Naive thymus-derived CD8-positive, alpha-beta T cell (primary cell): ENCODE measurements at regions not wholly inside any gene's neighbourhood (a gene's known extent, or its start where the extent isn't known, plus 50 kb on each side); places are given as distances from the start of the nearest gene placed in this dataset.
"Not testable (repeated sequence)": the region's sequence is repeated elsewhere in the genome, so short reads cannot be mapped to it uniquely, and the experiment has no call there.

Experiments used
- ATAC-seq, 2 donors: fragments of 150-1000 bp; cut with Tn5 transposase in 1 of 2; sonication (Bioruptor Pico), chemical (Tn5 transposase) in 1 of 2; 1 replicate in 1 of 2; 2 replicates in 1 of 2; pipeline ENCODE4 v1.10.0; 2021; ENCODE audit warnings: mild to moderate bottlenecking in 2 of 2, moderate library complexity in 2 of 2
- POLR2A ChIA-PET: fragments of 350-600 bp; sonication (Branson Sonifier 250); formaldehyde crosslinking; loops from one replicate; lab custom pipeline; 2021; ENCODE audit warnings: antibody characterized with exemption; lab: Charles Lee
- DNase-seq, 10 donors: peaks; one replicate each; pipeline versions ENCODE4 v3.0.0 to v3.0.0-alpha.2; 2020 to 2022
- H3K27ac Mint-ChIP-seq, 10 donors: one replicate each; pipeline ENCODE4 v1.8.0; 2020 to 2022; ENCODE audit warnings: mild to moderate bottlenecking in 10 of 10, mixed read lengths in 10 of 10, moderate library complexity in 4 of 10, inconsistent platforms in 1 of 10
- H3K27me3 Mint-ChIP-seq, 5 donors: one replicate each; pipeline ENCODE4 v1.8.0; 2021 to 2022; ENCODE audit warnings: mixed read lengths in 5 of 5
- H3K36me3 Mint-ChIP-seq, 3 donors: one replicate each; pipeline ENCODE4 v1.8.0; 2020 to 2022; ENCODE audit warnings: mixed read lengths in 3 of 3, mild to moderate bottlenecking in 2 of 3, inconsistent platforms in 1 of 3
- H3K4me1 Mint-ChIP-seq, 4 donors: one replicate each; pipeline ENCODE4 v1.8.0; 2021 to 2022; ENCODE audit warnings: mixed read lengths in 4 of 4
- H3K4me3 Mint-ChIP-seq, 10 donors: one replicate each; pipeline ENCODE4 v1.8.0; 2020 to 2022; ENCODE audit warnings: mild to moderate bottlenecking in 10 of 10, mixed read lengths in 10 of 10, moderate library complexity in 6 of 10, inconsistent platforms in 1 of 10
- H3K9me3 Mint-ChIP-seq, 9 donors: one replicate each; pipeline ENCODE4 v1.8.0; 2020 to 2022; ENCODE audit warnings: mixed read lengths in 9 of 9, mild to moderate bottlenecking in 3 of 9, inconsistent platforms in 1 of 9, moderate library complexity in 1 of 9

DNA sequence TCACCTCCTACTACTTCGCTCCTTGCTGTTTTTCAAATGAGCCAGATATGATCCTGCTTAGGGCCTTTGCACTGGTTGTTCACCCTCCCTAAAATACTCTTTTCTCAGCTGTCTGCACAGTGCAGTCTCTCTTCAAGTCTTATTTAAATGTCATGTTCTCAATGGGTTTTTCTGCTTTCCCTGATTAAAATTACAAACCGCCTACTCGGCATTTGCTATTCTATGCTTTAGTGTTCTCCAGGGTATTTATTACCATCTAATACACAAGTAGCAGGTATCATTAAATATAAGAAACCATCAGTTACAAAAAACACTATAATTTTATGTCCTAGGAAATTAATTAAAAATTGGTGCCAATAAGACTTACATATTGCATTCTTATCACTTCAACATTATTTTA lies 108.0 kb upstream of the TMTC1 start:
- Mint-ChIP-seq H3K27ac (no peak overlapping the region), H3K9me3 (peaks cover 0 to 13% (median 3%) of the 10 kb centered on the region in 9 donors), H3K4me1 (no peaks in the 10 kb centered on the region), H3K27me3 (peaks cover 0 to 8% (median 0%) of the 10 kb centered on the region in 5 donors), H3K4me3 (no peak overlapping the region), H3K36me3 (no peaks in the 10 kb centered on the region)
- ATAC-seq = no peak
- POLR2A ChIA-PET = no interaction called here
- DNase-seq = no peak

DNA sequence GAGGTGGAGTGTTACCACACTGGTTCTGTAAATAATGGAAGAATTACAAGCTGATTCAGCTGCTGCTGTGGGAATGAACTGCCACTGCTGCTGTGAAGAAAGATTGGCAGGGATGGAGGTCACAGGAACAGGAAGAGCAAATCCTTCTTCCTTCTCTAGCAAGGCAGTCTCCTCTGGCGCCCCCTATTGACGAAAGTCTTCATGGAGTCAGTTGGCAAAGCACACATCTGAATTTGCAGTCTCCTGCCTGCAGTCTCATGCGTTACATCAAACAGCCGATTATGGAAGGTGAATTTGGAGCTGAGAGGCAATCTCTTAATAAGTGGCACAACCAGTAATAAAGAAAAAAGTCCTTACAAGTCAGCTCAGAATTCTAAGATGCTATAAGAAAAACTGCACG lies 106.0 kb upstream of the TMTC1 start:
- Mint-ChIP-seq H3K27me3 (peaks cover 0 to 1% (median 0%) of the 10 kb centered on the region in 5 donors), H3K36me3 (no peaks in the 10 kb centered on the region), H3K9me3 (peaks cover 0 to 17% (median 8%) of the 10 kb centered on the region in 9 donors), H3K27ac (no peak overlapping the region), H3K4me3 (no peak overlapping the region), H3K4me1 (no peaks in the 10 kb centered on the region)
- DNase-seq (no peak), ATAC-seq (no peak)
- POLR2A ChIA-PET = no interaction called here

DNA sequence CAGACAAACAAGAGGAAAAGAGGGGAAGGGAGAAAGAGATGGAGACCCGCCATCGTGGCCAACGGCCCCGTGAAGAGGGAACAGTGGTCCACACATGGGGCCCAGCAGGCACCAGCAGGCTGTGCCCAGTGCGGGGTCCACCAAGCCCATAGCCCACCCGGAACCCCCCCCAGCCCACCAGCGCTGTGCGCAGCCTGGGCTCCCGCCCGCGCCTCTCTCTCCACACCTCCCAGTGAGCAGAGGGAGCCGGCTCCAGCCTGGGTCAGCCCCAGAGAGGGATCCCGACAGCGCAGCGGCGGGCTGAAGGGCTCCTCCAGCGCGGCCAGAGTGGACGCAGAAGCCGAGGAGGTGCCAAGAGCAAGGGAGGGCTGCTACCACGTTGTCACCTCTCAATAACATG lies 105.0 kb upstream of the TMTC1 start:
- POLR2A ChIA-PET = no interaction called here
- Mint-ChIP-seq H3K27ac (no peak overlapping the region), H3K27me3 (peaks cover 0 to 3% (median 0%) of the 10 kb centered on the region in 5 donors), H3K4me3 (no peak overlapping the region), H3K36me3 (no peaks in the 10 kb centered on the region), H3K9me3 (peaks cover 0 to 19% (median 12%) of the 10 kb centered on the region in 9 donors), H3K4me1 (no peaks in the 10 kb centered on the region)
- no peak for ATAC-seq
- no peak for DNase-seq

DNA sequence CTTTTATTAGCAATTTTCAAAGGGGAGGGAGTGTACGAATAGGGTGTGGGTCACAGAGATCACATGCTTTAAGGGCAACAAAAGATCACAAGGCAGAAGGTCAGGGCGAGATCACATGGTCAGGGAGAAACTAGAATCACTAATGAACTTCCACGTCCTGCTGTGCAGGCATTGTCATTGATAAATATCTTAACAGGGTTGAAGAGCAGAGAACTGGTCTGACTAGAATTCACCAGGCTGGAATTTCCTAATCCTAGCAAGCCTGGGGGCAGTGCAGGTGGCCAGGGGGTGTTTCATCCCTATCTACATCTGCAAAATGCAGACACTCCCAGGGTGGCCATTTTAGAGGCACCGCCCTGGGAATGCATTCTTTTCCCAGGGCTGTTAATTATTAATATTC lies 101.2 kb upstream of the TMTC1 start:
- H3K27ac Mint-ChIP-seq, H3K36me3 Mint-ChIP-seq, H3K4me1 Mint-ChIP-seq, H3K4me3 Mint-ChIP-seq, ATAC-seq, POLR2A ChIA-PET, H3K27me3 Mint-ChIP-seq, DNase-seq: not testable (repeated sequence)
- peaks cover 0 to 21% (median 9%) of the 10 kb centered on the region in 9 donors for H3K9me3 Mint-ChIP-seq

DNA sequence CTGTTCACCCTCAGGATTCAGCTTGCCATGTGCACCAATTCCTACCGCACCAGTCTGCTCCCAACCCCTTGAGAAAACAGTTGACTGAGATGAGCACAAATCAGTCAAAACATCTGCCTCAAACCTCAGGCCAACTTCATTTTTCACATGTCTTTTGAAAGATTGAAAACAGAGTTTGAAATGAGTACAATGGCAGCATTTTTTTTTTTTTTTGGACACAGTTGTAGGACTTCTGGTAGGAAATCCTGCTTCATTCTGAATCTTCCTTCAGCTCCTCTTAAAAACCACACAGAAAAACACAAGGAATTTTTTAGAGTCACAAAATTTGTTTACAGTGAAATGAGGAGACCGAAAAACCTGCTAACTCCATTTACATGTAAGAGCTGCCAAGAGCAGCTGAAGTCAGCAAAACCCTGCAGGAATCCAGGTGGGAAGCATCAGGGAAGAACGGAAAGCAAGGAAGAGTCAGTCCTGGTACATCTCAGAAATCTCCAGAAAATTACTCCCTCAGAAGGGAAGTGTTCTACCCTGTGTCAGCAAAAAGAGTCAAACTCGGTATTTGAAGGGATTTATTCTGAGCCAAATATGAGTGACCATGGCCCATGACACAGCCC lies 100.3 kb upstream of the TMTC1 start:
- Mint-ChIP-seq H3K4me1 (no peaks in the 10 kb centered on the region), H3K27ac (no peak overlapping the region), H3K4me3 (no peak overlapping the region), H3K36me3 (no peaks in the 10 kb centered on the region), H3K9me3 (peaks cover 0 to 21% (median 9%) of the 10 kb centered on the region in 9 donors), H3K27me3 (peaks cover 0 to 3% (median 0%) of the 10 kb centered on the region in 5 donors)
- POLR2A ChIA-PET = no interaction called here
- DNase-seq (no peak), ATAC-seq (no peak)

DNA sequence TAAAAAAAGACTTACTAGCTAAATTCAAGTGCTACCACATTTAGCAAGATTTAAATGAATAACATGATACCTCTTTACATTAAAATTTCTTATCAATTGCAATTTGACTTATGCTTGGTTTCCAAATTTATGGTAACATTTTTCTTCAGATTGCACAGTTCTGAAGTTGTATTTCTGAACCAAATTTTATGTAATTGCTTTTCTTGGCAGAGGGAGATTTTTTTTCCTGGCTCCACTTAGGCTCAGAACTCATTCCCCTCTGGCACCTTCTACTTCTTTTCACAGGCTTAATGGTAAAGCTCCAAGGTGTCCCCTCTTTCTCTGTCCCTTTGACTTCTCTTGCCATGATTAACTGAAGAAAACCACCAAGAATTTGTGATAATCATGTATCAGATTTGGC lies 99.8 kb upstream of the TMTC1 start:
- H3K9me3 Mint-ChIP-seq = peaks cover under 1 to 21% (median 9%) of the 10 kb centered on the region in 9 donors
- POLR2A ChIA-PET = no interaction called here
- no peak overlapping the region for H3K27ac Mint-ChIP-seq
- DNase-seq (no peak), ATAC-seq (no peak)
- H3K36me3 Mint-ChIP-seq = no peaks in the 10 kb centered on the region
- H3K4me1 Mint-ChIP-seq = no peaks in the 10 kb centered on the region
- H3K4me3 Mint-ChIP-seq = no peak overlapping the region
- H3K27me3 Mint-ChIP-seq = peaks cover 0 to 3% (median 0%) of the 10 kb centered on the region in 5 donors

DNA sequence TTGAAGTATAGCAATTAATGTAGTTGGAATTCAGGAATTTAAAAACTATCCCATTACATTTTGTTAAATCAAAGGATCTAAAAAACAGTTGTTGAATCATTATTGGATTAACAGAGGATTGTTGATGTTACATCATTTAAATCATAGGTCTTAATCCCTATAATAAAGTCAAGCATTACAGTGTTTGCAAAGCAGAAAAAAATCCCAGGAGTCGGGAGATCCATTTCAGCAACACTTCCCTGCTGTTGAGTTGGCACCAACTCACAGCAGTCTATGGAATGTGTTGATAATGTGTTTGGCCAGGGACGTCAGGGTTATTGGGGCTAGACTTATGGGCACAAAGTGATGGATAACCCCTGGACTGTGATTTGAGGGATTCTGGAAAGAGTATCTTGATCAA lies 99.1 kb upstream of the TMTC1 start:
- DNase-seq (no peak), ATAC-seq (no peak)
- peaks cover 5 to 24% (median 10%) of the 10 kb centered on the region in 9 donors for H3K9me3 Mint-ChIP-seq
- H3K27ac Mint-ChIP-seq = no peak overlapping the region
- H3K27me3 Mint-ChIP-seq = peaks cover 0 to 3% (median 0%) of the 10 kb centered on the region in 5 donors
- H3K36me3 Mint-ChIP-seq = no peaks in the 10 kb centered on the region
- no peak overlapping the region for H3K4me3 Mint-ChIP-seq
- POLR2A ChIA-PET = no interaction called here
- H3K4me1 Mint-ChIP-seq = no peaks in the 10 kb centered on the region

DNA sequence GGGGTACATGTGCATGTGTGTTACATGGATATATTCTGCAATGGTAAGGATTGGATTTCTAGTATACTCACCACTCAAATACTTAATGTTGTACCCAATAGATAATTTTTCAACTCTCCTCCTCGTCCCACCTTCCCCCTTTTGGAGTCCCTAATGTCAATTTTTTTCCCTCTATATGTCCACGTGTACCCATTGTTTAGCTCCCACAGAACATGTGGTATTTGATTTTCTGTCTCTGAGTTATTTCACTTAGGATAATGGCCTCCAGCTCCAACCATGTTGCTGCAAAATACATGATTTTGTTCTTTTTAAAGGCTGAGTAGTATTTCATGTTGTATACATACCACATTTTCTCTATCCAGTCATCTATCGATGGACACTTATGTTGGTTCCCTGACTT lies 97.2 kb upstream of the TMTC1 start:
- DNase-seq (no peak), ATAC-seq (no peak)
- H3K27me3 Mint-ChIP-seq = peaks cover 0 to 3% (median 0%) of the 10 kb centered on the region in 5 donors
- H3K4me3 Mint-ChIP-seq = no peak overlapping the region
- POLR2A ChIA-PET = no interaction called here
- H3K9me3 Mint-ChIP-seq = peaks cover 4 to 34% (median 15%) of the 10 kb centered on the region in 9 donors
- H3K36me3 Mint-ChIP-seq = no peaks in the 10 kb centered on the region
- H3K27ac Mint-ChIP-seq = no peak overlapping the region
- no peaks in the 10 kb centered on the region for H3K4me1 Mint-ChIP-seq

DNA sequence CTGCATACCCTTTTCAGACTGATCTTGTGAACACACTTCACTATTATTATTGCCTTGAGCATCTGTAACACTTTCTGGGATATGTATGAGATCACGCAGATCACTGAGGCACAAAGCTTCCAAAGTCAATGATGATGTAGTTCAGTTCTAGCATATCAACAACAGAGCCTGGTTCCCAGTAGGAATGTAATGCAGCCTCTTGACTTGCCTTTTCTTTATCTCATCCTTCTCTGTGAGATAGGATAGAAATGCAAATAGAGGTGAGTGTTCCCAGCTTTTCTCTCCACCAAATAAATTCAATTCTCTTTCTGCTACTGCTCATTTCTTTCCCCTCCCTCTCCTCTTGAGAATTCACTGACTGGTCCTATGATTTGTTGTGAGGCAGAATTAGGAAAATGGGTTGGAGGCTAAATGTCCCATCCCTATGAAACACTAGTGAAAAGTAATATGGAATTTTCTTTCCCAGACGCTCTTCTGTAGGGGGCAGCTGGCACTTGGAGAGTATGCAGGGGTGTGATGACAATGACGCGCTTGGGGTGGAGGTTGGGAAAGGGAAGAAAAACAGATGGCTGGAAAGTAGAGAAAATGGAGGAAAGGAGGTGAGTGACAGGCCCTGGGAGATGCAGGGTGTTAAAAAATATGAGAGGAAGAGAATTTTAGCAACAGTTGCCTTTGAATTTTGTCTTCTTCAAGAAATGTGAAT lies 96.0 kb upstream of the TMTC1 start:
- POLR2A ChIA-PET = no interaction called here
- Mint-ChIP-seq H3K4me3 (no peak overlapping the region), H3K36me3 (no peaks in the 10 kb centered on the region), H3K27me3 (peaks cover 0 to 1% (median 0%) of the 10 kb centered on the region in 5 donors), H3K4me1 (no peaks in the 10 kb centered on the region), H3K9me3 (peaks cover 1 to 40% (median 18%) of the 10 kb centered on the region in 9 donors), H3K27ac (no peak overlapping the region)
- no peak for ATAC-seq
- DNase-seq = no peak

DNA sequence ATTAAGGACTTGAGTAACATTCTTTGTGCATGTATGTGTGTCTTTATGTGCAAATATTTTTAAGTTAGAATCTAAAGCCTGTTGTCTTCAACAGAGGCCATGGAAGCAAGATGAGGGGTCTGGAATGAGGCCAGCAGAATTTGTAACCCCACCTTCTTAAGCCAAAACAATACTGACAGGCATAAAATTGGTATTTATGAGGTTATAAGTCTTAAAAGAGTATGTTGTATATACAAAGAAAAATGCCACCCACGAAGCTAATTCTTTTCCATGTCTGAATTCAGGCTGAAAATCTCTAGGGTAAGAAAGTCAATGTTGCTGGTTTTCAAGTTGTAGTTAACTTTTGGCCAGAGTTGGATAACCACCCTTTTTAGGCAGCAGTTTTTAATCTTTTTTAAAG lies 86.2 kb upstream of the TMTC1 start:
- Mint-ChIP-seq H3K27ac (no peak overlapping the region), H3K9me3 (peaks cover 0 to 36% (median 5%) of the 10 kb centered on the region in 9 donors), H3K27me3 (peaks cover 3 to 16% (median 4%) of the 10 kb centered on the region in 5 donors), H3K4me1 (no peaks in the 10 kb centered on the region), H3K36me3 (peaks cover 0 to 6% (median 0%) of the 10 kb centered on the region in 3 donors), H3K4me3 (no peak overlapping the region)
- POLR2A ChIA-PET = no interaction called here
- ATAC-seq = no peak
- DNase-seq = no peak

DNA sequence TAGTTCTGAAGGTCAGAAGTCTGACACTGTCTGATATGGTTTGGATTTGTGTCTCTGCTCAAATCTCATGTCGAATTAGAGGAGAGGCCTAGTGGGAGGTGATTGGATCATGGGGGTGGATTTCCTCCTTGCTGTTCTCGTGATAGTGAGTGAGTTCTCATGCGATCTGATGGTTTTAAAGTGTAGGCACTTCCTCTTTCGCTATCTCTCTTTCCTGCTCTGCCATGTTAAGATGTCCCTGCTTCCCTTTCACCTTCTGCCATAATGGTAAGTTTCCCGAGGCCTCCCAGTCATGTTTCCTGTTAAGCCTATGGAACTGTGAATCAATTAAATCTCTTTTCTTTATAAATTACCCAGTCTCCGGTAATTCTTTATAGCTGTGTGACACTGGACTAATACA lies 84.1 kb upstream of the TMTC1 start:
- DNase-seq (no peak), ATAC-seq (no peak)
- Mint-ChIP-seq H3K27me3 (peaks cover 3 to 12% (median 4%) of the 10 kb centered on the region in 5 donors), H3K36me3 (peaks cover 0 to 6% (median 0%) of the 10 kb centered on the region in 3 donors), H3K9me3 (peaks cover 0 to 36% (median 5%) of the 10 kb centered on the region in 9 donors), H3K4me1 (no peaks in the 10 kb centered on the region), H3K4me3 (no peak overlapping the region), H3K27ac (no peak overlapping the region)
- POLR2A ChIA-PET = no interaction called here

DNA sequence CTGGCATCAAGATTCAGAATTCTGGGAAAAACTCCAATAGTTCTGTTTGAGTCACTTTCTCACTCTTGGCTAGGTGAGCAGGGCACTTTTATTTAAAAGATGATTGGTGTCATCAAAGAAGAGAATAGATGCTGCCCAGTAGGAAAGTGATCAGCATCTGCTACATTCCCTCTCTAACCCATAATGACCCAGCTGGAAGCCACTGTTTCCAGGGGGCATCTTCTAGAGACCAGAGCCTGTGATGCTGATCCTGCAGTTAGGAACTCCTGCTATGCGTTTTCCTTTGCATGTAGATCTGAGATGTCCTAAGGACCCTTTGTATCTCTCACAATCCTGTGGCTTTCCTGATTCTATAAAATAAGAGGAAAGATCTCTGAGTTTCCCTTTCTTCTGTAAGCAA lies 79.9 kb upstream of the TMTC1 start:
- no peak overlapping the region for H3K27ac Mint-ChIP-seq
- peaks cover 0 to 9% (median 0%) of the 10 kb centered on the region in 5 donors for H3K27me3 Mint-ChIP-seq
- ATAC-seq (no peak), DNase-seq (no peak)
- no peaks in the 10 kb centered on the region for H3K4me1 Mint-ChIP-seq
- H3K36me3 Mint-ChIP-seq = no peaks in the 10 kb centered on the region
- H3K9me3 Mint-ChIP-seq = peaks cover 0 to 25% (median 7%) of the 10 kb centered on the region in 9 donors
- POLR2A ChIA-PET = no interaction called here
- H3K4me3 Mint-ChIP-seq = no peak overlapping the region

DNA sequence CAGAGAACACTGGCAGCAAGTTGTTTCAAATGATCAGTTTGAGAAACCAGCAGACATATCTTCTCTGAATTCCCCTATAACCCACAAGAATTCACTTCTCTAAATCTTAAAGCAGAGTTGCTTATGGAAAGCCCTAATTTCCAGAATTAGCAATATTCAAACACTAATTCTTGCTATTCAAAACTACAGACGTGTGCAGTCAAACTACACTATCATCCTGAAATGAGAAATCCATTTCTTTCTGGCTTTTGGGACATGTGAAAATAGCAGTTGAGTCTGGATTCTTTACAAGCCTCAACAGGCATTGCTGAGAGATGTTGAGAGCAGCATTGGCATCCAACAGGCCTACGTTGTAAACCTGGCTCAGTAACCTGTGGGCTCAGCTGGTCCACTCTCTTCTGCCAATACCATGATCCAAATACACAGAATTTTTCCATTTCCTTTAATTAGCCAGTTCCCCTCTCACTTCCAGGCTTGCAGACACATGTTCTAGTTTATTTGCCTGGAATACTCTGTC lies 74.6 kb upstream of the TMTC1 start:
- no peaks in the 10 kb centered on the region for H3K36me3 Mint-ChIP-seq
- POLR2A ChIA-PET = no interaction called here

More for the DNA sequence above, 74.6 kb upstream of the TMTC1 start:
- peaks cover 0 to 14% (median 4%) of the 10 kb centered on the region in 9 donors for H3K9me3 Mint-ChIP-seq
- no peak overlapping the region for H3K27ac Mint-ChIP-seq
- ATAC-seq = no peak
- no peak overlapping the region for H3K4me3 Mint-ChIP-seq
- no peaks in the 10 kb centered on the region for H3K4me1 Mint-ChIP-seq
- H3K27me3 Mint-ChIP-seq = no peaks in the 10 kb centered on the region
- DNase-seq = no peak
